ENCODE measurements at regions not wholly inside any gene's neighbourhood (a gene's known extent, or its start where the extent isn't known, plus 50 kb on each side); places are given as distances from the start of the nearest gene placed in this dataset.

DNA sequence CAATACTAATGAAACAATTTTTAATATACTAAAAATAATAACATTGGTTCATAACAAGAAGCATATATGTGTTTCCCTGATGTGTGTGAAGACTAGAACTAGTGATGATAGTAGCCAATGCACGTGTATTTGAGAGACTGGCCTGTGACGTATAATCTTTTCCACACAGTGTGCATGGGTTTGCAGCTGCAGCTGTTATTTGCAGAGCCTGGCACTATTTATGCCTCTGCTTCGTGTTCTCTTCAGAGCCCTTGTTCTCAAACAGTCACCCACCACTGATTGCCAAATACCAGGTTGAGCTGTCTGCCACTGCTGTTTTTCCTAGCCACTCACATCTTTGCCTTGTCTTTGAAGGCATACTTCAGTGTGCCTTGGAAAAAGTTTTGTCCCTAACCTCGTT, 531.7 kb downstream of the ETV1 start:
- no peaks in the 10 kb centered on the region for H3K9me3 ChIP-seq
- DNase-seq (no peak), ATAC-seq (peak in 1 of 4 donors; percentile 44)
- H3K4me3 ChIP-seq, result no peak overlapping the region
- H3K4me1 ChIP-seq, result no peaks in the 10 kb centered on the region
- H3K36me3 ChIP-seq (ENCODE audit: insufficient read depth in 1 of 2, low read depth in 1 of 2), result no peaks in the 10 kb centered on the region
- TF ChIP-seq, protein P1, sequence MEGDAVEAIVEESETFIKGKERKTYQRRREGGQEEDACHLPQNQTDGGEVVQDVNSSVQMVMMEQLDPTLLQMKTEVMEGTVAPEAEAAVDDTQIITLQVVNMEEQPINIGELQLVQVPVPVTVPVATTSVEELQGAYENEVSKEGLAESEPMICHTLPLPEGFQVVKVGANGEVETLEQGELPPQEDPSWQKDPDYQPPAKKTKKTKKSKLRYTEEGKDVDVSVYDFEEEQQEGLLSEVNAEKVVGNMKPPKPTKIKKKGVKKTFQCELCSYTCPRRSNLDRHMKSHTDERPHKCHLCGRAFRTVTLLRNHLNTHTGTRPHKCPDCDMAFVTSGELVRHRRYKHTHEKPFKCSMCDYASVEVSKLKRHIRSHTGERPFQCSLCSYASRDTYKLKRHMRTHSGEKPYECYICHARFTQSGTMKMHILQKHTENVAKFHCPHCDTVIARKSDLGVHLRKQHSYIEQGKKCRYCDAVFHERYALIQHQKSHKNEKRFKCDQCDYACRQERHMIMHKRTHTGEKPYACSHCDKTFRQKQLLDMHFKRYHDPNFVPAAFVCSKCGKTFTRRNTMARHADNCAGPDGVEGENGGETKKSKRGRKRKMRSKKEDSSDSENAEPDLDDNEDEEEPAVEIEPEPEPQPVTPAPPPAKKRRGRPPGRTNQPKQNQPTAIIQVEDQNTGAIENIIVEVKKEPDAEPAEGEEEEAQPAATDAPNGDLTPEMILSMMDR (IDR thresholded peaks at IDR 0.05), result no peak
- intact Hi-C loops (cut with DNase I), result no loop called here
- 19 to 27% (median 26%) methylated on average over 4 of the region's 4 CpGs for WGBS, 3 donors
- H3K27me3 ChIP-seq (ENCODE audit: insufficient read depth in 3 of 3, low read length in 2 of 3), result no peaks in the 10 kb centered on the region
- H3K27ac ChIP-seq, result no peak overlapping the region

DNA sequence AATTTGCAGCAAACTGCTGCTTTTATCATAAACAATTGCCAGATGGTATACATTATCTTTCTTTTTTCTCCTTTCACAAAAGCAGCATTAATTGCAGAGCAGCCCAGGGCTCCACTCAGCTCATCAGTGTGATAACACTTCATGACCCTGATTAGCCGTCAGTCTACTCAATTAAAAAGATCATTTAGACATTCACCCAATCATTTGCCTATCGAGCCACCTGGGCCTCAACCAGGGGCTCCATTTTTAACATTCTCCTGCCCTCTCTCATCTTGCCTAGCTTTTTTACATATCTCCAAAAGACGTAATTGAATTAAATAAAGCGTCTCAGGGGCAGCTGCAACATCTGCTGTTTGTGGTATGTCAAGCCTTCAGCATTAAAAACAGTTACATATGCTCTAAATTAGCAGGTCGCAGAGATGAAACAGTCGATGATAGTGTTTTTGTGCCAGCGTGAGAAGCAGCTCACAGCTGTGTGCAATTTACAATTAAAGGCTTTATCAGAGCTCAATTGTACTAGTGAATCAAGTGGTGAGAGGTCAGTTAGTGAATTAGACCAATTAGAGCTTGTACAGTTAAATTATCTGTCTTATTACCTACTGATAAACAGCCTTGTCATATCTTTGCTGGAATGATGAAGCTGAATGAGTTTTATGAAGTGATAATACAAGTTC, 522.5 kb downstream of the ETV1 start:
- H3K27me3 ChIP-seq (ENCODE audit: insufficient read depth in 3 of 3, low read length in 2 of 3), result no peaks in the 10 kb centered on the region
- H3K4me3 ChIP-seq, result no peak overlapping the region
- H3K4me1 ChIP-seq, result no peaks in the 10 kb centered on the region
- DNase-seq (no peak), ATAC-seq (no peak)
- 34 to 48% (median 36%) methylated on average over 7 of the region's 7 CpGs for WGBS, 3 donors
- no peaks in the 10 kb centered on the region for H3K9me3 ChIP-seq
- intact Hi-C loops (cut with DNase I), result no loop called here
- H3K36me3 ChIP-seq (ENCODE audit: insufficient read depth in 1 of 2, low read depth in 1 of 2), result no peaks in the 10 kb centered on the region
- H3K27ac ChIP-seq, result no peak overlapping the region
- TF ChIP-seq, protein P1 (IDR thresholded peaks at IDR 0.05), result no peak

DNA sequence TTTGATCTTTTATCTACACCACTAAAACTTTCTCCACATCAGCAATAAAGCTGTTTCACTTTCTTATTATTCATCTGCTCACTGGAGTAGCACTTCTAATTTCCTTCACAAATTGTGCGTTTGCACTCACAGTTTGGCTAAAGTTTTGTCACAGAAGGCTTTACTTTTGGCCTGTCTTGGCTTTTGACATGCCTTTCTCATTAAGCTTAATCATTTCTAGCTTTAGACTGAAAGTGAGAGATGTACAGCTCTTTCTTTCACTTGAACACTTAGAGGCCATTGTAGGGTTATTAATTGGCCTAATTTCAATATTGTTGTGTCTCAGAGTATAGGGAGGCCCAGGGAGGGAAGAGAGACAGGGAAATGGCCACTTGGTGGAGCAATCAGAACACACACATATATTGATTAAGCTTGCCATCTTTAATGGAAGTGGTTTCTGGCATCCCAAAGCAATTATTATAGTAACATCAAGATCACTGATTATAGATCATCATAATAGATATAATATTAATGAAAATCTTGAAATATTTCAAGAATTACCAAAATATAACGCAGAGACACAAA, 512.5 kb downstream of the ETV1 start:
- Histone ChIP-seq H3K27ac (no peak overlapping the region), H3K9me3 (no peaks in the 10 kb centered on the region), H3K27me3 (ENCODE audit: insufficient read depth in 3 of 3, low read length in 2 of 3) (no peaks in the 10 kb centered on the region), H3K36me3 (ENCODE audit: insufficient read depth in 1 of 2, low read depth in 1 of 2) (no peaks in the 10 kb centered on the region), H3K4me1 (no peaks in the 10 kb centered on the region), H3K4me3 (no peak overlapping the region)
- DNase-seq (no peak), ATAC-seq (no peak)
- intact Hi-C loops (cut with DNase I), result no loop called here
- 77 to 86% (median 82%) methylated on average over 2 of the region's 2 CpGs for WGBS, 3 donors
- TF ChIP-seq, protein P1 (IDR thresholded peaks at IDR 0.05), result no peak

DNA sequence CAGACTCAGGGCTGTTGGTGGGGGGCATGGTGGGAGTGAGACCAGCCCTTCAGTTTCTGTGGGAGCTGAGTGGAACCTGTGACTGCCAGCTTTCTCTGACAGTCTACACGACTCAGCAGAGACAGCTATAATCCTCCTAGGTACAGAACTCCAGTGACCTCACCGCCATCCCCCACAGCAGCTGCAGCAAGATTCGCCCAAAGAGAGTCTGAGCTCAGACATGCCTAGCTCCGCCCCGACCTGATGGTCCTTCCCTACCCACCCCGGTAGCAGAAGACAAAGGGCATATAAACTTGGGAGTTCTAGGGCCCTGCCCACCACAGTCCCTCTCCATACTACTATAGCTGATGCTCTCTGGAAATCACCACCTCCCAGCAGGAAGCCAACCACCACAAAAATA, 500.1 kb downstream of the ETV1 start:
- Histone ChIP-seq H3K4me1 (no peaks in the 10 kb centered on the region), H3K36me3 (ENCODE audit: insufficient read depth in 1 of 2, low read depth in 1 of 2) (no peaks in the 10 kb centered on the region), H3K4me3 (no peak overlapping the region), H3K9me3 (no peaks in the 10 kb centered on the region), H3K27ac (no peak overlapping the region), H3K27me3 (ENCODE audit: insufficient read depth in 3 of 3, low read length in 2 of 3) (no peaks in the 10 kb centered on the region)
- 85 to 93% (median 89%) methylated on average over 6 of the region's 6 CpGs for WGBS, 3 donors
- intact Hi-C loops (cut with DNase I), result no loop called here
- DNase-seq (no peak), ATAC-seq (no peak)
- TF ChIP-seq, protein P1 (IDR thresholded peaks at IDR 0.05), result no peak

DNA sequence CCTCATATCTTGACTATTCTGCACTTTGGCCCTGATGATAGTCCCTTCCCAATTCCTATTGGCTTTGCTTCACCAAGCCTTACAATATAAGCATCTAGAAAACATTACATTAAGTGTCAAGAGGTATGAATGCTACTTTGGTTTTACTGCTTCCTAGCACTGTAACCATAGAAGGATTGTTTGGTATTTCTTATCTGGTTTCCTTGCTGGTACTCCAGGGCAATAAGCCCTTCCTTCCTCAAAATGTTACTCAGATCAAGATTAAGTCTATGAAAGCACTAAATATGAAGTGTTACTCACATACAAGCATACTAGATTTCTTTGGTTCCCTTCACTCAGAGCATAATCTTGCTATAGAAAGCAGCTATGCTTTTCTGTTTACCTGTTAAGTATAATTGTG, 492.5 kb downstream of the ETV1 start:
- TF ChIP-seq, protein P1 (IDR thresholded peaks at IDR 0.05), result no peak
- ATAC-seq (no peak), DNase-seq (no peak)
- intact Hi-C loops (cut with DNase I), result no loop called here
- H3K36me3 ChIP-seq (ENCODE audit: insufficient read depth in 1 of 2, low read depth in 1 of 2), result no peaks in the 10 kb centered on the region
- no peaks in the 10 kb centered on the region for H3K4me1 ChIP-seq
- no peaks in the 10 kb centered on the region for H3K9me3 ChIP-seq
- no peak overlapping the region for H3K4me3 ChIP-seq
- no peak overlapping the region for H3K27ac ChIP-seq
- H3K27me3 ChIP-seq (ENCODE audit: insufficient read depth in 3 of 3, low read length in 2 of 3), result no peaks in the 10 kb centered on the region

All from psoas muscle (tissue), 7 donors.